GM21447 (cell line): ENCODE measurements at regions not wholly inside any gene's neighbourhood (a gene's known extent, or its start where the extent isn't known, plus 50 kb on each side); places are given as distances from the start of the nearest gene placed in this dataset.

ENCODE experiments used
- ATAC-seq: cut with Tn5 transposase; IDR thresholded peaks from one replicate; pipeline ENCODE4 v1.9.1; 2021; ENCODE audit not compliant: unreplicated experiment

DNA sequence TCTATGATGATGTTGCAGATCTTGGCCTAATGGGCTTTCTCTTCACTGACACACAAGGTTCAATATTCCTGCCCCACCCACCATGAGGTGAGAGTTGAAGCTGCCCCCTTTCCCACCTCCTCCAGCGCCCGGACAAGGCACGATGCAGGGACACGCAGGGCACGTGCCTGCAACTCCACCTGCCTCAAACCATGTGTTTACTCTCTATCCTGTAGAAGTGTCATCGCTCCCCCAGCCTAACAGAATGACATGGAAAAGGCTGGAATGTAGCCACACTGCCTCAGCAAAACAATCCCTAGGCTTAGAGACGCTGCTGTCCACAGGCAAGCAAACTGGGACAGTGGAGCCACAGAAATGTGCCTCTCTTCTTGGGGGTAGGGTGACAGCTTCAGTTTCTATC lies 92.9 kb upstream of the SOD1 start:
- no peak for ATAC-seq

GRCh38 chr21:31566064-31566463 lies 93.4 kb upstream of the SOD1 start:
- ATAC-seq, result no peak

DNA sequence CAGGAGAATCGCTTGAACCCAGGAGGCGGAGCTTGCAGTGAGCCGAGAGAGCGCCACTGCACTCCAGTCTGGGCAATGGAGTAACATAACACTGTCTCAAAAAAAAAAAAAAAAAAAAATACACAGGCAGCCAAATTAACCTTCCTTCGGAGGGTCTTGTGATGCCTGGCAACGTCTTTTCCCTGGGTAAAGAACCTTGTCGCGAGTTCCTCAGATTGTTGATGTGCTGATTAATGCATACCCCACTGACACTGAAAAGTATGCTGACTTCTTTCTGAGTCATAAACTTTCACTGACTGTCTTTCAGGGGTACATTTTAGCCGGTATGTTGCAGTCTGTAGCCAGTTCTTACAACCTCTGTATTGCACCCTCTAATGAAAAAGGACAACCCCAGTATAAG lies 95.1 kb upstream of the SOD1 start:
- ATAC-seq, result no peak

DNA sequence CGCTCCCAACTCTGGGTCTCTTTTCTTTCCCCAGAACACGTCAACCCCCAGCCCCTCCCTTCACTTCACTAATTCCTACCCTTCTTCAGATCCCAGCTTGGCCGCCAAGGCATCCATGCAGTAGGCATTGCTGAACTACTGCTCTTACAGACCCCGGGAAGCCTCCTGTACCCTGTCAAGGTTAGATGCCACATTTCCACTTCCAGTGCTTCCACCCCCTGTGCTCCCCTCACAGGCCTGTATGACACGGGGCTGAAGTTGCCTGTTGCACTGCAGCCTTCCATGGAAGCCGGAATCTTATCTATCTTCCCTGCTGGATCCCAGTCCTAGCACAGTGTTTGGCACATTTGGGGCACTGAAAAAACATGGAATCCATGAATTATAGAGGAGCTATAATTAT lies 99.0 kb upstream of the SOD1 start:
- ATAC-seq, result no peak

DNA sequence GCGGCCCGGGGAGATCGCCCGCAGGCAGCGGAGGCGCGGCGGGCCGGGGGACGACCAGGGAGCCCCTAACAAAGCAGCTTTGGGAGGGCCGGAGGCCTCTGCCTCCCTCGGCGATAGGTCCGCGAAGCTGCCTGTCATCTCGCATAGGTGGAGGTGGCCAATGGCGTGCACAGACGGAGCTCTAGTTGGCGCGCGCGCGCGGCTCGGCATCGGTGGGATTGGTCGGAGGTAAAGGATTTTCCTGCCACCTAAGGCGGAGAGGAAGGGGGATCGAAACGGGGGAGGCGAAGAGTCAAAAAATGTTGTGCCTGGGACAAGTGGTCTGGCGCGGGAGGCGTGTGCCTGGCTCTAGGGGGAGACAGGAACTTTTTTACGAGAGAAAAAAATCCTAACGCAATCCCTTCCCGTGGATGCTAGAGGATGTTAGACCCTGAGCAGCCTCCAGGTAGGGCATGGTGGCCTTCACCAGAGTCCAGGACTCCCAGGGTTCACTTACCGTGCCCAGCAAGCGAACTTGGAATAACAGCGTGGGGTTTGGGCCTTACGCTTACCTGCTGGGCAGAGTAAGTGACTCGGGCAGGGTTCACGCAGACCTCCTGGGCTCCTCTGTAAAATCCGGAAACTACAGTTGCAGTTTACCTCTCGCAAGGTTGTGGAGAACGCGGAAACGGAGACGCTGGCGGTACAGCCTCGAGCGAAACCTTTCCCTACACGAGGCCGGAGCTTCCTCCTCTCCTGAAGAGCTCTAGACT lies 99.9 kb upstream of the SOD1 start:
- ATAC-seq, result peak; percentile 47

- peak; percentile 44 for ATAC-seq
Observed at GRCh38 chr21:31558962-31559367, 100.5 kb upstream of the SOD1 start.

DNA sequence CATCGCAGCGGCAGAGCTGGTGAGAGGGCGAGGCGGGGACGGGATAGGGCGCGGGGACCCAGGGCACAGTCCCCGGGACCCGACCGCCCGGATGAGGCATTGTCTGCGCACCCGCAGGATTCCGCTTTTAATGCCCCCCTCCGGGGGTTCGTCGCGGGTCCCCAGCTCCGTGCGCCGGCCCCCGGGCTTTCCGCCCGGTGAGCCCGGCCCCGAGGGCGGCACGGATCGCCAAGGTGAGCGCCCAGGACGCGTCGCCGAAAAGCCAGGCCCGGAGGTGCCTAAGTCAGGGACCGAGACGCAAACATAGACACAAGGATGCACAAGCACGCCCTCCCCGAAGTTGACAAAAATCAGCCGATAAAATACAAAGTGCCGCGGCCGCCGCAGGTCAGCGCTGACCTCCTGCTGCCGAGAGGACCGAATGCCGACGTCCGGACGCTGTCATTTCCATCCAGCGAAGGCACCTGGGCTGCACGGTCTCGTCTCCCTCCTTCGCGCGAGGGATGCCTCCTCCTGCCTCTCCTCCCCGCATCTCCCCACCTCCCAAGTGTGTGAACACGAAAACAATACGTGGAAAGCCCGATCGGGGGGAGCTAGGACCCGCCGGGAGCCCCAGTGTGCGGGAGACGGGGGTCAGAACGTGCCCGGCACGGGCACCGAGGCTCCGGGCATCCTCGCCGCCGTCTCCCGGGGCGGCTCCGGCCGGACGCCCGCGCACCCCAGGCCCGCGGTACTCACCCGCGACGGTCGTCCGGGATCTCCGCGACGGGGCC lies 101.1 kb upstream of the SOD1 start:
- ATAC-seq, result no peak

GRCh38 chr21:31557421-31558188 lies 101.9 kb upstream of the SOD1 start:
- no peak for ATAC-seq

DNA sequence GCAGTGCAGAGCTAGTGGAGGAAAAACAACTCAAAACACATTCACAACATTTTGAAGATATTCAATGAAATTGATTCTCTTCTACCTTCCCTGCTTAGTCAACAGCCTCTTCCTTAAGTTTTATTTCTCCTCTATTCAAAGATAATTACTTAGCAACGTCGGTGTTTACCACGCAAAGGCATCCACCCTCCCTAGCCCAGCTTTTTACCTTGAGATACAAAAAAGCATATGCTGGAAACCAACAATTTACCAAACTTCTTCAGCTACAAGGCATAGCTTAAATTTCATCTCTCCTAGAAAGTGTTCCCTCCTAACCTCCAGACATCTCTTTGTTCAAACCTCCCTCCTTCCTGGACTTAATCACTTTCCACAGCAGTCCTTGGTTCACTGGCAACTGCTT lies 102.8 kb upstream of the SOD1 start:
- no peak for ATAC-seq

DNA sequence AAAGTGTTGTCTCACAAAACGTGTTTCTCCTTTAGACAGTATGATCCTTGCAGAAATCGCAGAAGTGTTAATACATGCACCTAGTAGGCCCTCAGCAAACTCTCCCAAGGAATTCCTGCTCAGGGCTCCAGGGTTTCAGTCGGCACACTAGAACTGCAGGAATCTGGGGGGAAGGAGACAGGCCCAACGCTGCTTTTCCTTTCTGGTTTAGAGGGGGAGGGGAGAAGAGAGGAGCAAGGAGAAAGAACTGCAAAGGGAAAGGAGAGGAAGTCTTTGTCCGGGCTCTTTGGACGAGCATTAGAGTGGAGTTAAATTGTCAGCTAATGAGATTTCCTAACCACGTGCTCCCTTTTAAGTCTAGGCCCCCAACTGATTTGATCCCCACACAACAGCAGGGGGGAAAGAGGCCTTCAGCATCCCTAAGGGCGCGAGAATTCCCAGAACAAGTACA lies 103.7 kb upstream of the SOD1 start:
- ATAC-seq, result no peak

DNA sequence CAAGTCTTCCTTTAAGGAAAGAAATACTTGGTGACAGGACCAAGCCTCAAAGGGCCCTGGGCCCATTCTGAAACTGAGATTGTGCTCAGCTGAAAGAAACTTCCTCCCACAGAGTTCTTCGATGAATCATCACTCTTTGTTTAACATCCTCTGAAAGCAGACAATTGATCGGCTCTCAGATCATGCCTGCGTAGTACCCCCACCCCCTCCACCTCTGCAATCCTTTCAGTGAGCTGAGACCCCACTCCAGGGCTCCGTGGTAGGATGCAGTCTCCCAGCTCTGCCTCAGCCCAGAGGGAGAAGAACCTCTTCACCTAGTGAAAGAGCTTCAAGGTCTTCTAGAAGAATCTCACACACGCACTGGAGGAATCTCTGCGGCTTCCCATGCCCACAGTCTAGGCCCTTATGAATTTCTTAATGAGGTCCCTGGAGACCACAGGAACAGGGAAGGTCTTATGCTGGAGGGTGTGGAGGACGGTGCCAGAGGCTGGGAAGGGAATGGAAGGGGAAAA lies 104.9 kb upstream of the SOD1 start:
- peak; percentile 75 for ATAC-seq

DNA sequence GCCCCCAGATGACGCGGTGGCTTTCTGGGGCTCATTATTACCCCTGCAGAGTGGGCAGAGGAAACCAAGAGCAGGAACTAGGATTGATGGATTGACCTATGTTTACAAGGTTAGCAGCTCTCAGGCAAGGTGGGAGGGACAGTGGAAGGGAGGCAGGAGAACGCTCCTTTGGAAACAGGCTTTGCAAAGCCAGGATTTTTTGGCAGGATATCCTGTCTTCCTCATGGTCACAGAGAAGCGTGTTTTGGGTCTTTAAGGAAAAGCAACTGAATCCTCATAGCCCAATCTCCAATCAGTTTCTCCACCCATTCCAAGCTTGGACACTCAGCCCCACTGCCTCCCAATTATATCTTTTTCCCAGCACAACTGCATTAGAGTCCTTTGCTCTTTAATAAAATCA lies 105.6 kb upstream of the SOD1 start:
- ATAC-seq, result no peak

GRCh38 chr21:31553461-31553860 lies 106.0 kb upstream of the SOD1 start:
- no peak for ATAC-seq

DNA sequence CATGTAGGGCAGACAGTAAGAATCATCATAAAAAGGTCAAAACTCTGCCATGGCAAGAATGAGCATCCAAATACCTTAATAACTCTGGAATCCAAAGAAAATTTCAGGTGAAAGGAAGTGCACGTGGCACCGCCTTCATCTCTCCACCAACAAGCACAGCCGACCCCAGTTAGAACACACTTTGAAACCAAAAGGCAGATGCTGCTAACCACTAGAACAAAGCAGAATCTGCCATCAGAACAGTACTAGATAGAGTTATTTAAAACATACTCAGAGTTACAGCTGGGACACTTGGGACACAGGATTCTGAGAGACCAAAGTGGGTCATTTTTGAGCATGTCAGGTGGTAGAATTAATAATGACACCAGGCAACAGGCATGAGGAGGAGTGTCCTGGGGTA lies 106.7 kb upstream of the SOD1 start:
- no peak for ATAC-seq

GRCh38 chr21:31550070-31550469 lies 109.4 kb upstream of the SOD1 start:
- ATAC-seq, result no peak

DNA sequence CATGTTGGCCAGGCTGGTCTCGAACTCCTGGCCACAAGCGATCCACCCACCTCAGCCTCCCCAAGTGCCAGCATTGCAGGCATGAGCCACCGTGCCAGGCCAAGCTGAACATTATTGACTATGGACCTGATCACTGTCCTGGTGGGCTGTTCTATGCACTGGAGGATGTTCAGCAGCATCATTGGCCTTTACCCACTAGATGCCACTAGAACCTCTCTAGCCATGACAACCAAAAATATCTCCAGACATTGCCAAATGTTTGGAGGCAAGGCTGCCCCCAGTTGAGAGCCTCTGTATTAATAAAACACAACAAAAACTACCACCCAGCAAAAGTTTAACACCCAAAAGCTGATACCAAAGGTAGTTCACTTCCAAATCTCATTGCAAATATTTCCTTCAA lies 110.8 kb upstream of the SOD1 start:
- ATAC-seq, result no peak

GRCh38 chr21:31546443-31547170 lies 112.9 kb upstream of the SOD1 start:
- ATAC-seq, result no peak

DNA sequence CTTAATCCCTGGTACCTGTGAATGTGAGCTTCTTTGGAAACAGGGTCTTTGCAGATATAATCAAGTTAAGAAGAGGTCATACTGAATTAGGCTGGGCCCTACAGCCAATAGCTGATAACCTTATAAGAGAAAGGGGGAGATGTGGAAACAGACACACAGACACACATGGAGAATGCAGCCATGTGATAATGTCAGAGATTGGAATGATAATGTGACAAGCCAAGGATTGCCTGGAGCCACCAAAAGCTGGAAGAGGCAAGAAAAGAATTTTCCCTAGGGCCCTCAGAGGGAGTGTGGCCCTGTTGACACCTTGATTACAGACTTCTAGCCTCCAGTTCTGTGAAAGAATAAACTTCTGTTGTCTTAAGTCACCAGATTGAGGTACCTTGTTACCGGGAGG lies 114.5 kb upstream of the SOD1 start:
- ATAC-seq, result no peak

DNA sequence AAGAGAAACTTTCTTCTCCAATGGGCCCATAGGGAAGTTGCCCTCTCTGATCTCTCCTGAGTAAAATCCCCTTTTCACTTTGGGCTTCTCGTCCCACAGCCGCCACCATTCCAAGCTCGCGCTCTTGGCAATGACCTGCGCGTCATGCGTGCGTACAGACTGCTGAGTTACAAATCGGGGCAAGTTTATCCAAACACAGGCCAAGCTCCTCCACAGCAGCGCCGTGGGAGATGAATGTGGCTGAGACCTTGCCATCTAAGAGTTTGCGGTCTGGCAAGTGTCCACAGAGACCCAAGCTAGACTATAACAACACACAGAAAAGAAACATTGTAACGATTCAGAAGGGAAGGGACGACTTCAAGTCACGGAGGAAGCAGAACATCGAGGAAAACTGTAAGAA lies 116.3 kb upstream of the SOD1 start:
- ATAC-seq, result no peak

- ATAC-seq, result no peak
Observed at GRCh38 chr21:31538816-31539215, 120.7 kb upstream of the SOD1 start.
